Neuron (in vitro differentiated cells): ENCODE measurements at regions not wholly inside any gene's neighbourhood (a gene's known extent, or its start where the extent isn't known, plus 50 kb on each side); places are given as distances from the start of the nearest gene placed in this dataset.

Source experiments
- H2AFZ ChIP-seq: one replicate; pipeline ENCODE4 v1.6.1; 2013; ENCODE audit warnings: low read depth, mild to moderate bottlenecking, inconsistent platforms, low read length, moderate library complexity
- H3K27me3 ChIP-seq: one replicate; pipeline ENCODE4 v1.6.1; 2013; ENCODE audit warnings: low read length; ENCODE audit not compliant: insufficient read depth
- H3K36me3 ChIP-seq: one replicate; pipeline ENCODE4 v1.6.1; 2013; ENCODE audit warnings: low read length; ENCODE audit not compliant: insufficient read depth
- H3K4me1 ChIP-seq: one replicate; pipeline ENCODE4 v1.6.1; 2013; ENCODE audit warnings: low read length; ENCODE audit not compliant: insufficient read depth
- H3K4me3 ChIP-seq: 2 replicates; pipeline ENCODE4 v1.5.1; 2013; ENCODE audit warnings: mild to moderate bottlenecking, low read length, moderate library complexity
- H3K9me3 ChIP-seq: one replicate; pipeline ENCODE4 v1.6.1; 2013; ENCODE audit warnings: low read length

DNA sequence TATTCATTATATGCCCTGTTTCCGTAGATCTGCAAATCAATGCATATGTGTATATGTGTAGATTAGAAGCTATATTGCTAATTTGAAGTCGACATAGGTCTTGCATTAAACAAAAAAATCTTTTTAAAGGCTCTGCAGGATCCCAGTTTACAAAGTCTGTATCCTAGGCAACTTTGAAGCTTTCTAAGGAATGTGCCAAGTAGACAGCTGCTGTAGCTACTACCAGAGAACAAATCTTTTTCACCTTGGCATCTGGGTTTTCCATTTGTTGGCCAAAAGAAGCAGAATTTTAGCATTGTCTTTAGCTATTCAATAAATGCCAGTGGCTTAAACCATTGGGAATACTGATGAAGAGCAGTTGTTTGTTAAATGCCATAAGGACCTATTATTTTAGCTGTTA, 88.0 kb downstream of the NAA11 start:
- Histone ChIP-seq H3K36me3 (no peaks in the 10 kb centered on the region), H3K4me3 (no peak overlapping the region), H3K9me3 (no peaks in the 10 kb centered on the region), H2AFZ (no peak overlapping the region), H3K27me3 (no peaks in the 10 kb centered on the region), H3K4me1 (peaks cover 29% of the 10 kb centered on the region)

GRCh38 chr4:79236785-79237184, 89.1 kb downstream of the NAA11 start:
- no peak overlapping the region for H3K4me3 ChIP-seq
- H2AFZ ChIP-seq = no peak overlapping the region
- H3K4me1 ChIP-seq = peaks cover 32% of the 10 kb centered on the region
- no peaks in the 10 kb centered on the region for H3K27me3 ChIP-seq
- H3K9me3 ChIP-seq = no peaks in the 10 kb centered on the region
- no peaks in the 10 kb centered on the region for H3K36me3 ChIP-seq

- Histone ChIP-seq H3K4me3 (no peak overlapping the region), H3K4me1 (peaks cover 32% of the 10 kb centered on the region), H3K27me3 (no peaks in the 10 kb centered on the region), H3K36me3 (no peaks in the 10 kb centered on the region), H3K9me3 (no peaks in the 10 kb centered on the region), H2AFZ (no peak overlapping the region)
Measured at GRCh38 chr4:79235095-79235494, 90.8 kb downstream of the NAA11 start.

DNA sequence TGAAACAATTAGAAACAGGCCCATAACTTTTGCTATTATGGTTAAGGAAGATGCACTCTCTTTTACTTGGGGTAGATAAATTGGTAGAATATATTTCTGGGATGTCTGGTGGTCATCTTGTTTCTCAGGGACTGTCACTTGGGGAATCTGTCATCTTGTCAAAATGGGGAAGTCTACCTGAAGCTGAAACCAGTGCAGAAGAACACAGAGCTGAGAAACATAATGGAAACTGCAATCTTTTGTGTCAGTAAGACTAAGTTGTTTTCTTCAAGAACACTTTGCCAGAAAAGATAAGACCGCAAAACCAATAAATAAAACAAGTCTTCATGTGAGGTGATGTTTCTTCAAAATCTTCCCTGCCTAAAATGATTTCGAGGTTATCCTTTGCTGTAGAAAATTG, 92.0 kb downstream of the NAA11 start:
- H2AFZ ChIP-seq = no peak overlapping the region
- no peaks in the 10 kb centered on the region for H3K9me3 ChIP-seq
- H3K4me3 ChIP-seq = no peak overlapping the region
- peaks cover 27% of the 10 kb centered on the region for H3K4me1 ChIP-seq
- H3K36me3 ChIP-seq = no peaks in the 10 kb centered on the region
- H3K27me3 ChIP-seq = no peaks in the 10 kb centered on the region

DNA sequence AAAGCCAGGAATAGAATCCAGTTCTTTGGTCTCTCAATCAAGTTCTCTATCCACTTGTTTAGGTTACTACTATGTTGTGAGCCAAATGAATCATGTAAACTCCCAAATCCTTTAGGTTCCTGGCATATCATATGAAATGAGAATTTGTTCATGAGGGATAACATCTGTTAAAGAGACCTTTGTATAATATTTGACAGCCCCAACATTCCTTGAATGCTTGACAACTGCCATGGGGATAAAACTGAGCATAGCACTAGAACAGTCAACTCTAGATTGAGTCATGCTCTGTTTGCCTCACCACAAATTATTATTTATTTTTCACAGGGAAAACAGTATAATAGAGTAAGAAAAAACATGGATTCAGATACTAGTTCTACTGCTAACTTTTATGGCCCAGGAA, 93.3 kb downstream of the NAA11 start:
- no peak overlapping the region for H2AFZ ChIP-seq
- H3K4me3 ChIP-seq = no peak overlapping the region
- no peaks in the 10 kb centered on the region for H3K9me3 ChIP-seq
- no peaks in the 10 kb centered on the region for H3K36me3 ChIP-seq
- H3K4me1 ChIP-seq = peaks cover 15% of the 10 kb centered on the region
- H3K27me3 ChIP-seq = no peaks in the 10 kb centered on the region

- H2AFZ ChIP-seq = no peak overlapping the region
- no peaks in the 10 kb centered on the region for H3K27me3 ChIP-seq
- H3K9me3 ChIP-seq = no peaks in the 10 kb centered on the region
- peaks cover 3% of the 10 kb centered on the region for H3K4me1 ChIP-seq
- no peak overlapping the region for H3K4me3 ChIP-seq
- H3K36me3 ChIP-seq = no peaks in the 10 kb centered on the region
Measured at GRCh38 chr4:79227860-79228259, 98.0 kb downstream of the NAA11 start.

- H3K27me3 ChIP-seq = no peaks in the 10 kb centered on the region
Measured at GRCh38 chr4:79225360-79225759, 100.5 kb downstream of the NAA11 start.

GRCh38 chr4:79224777-79225104, 101.1 kb downstream of the NAA11 start:
- no peak overlapping the region for H3K4me3 ChIP-seq
- H3K27me3 ChIP-seq = no peaks in the 10 kb centered on the region
- H3K36me3 ChIP-seq = no peaks in the 10 kb centered on the region
- no peaks in the 10 kb centered on the region for H3K4me1 ChIP-seq
- H3K9me3 ChIP-seq = no peaks in the 10 kb centered on the region
- H2AFZ ChIP-seq = no peak overlapping the region

More at GRCh38 chr4:79225360-79225759, 100.5 kb downstream of the NAA11 start:
- H3K4me1 ChIP-seq = no peaks in the 10 kb centered on the region
- H3K9me3 ChIP-seq = no peaks in the 10 kb centered on the region
- H3K36me3 ChIP-seq = no peaks in the 10 kb centered on the region
- H3K4me3 ChIP-seq = no peak overlapping the region
- no peak overlapping the region for H2AFZ ChIP-seq

GRCh38 chr4:79223993-79224776, 101.7 kb downstream of the NAA11 start:
- H2AFZ ChIP-seq = no peak overlapping the region
- no peaks in the 10 kb centered on the region for H3K9me3 ChIP-seq
- no peaks in the 10 kb centered on the region for H3K27me3 ChIP-seq
- no peak overlapping the region for H3K4me3 ChIP-seq
- no peaks in the 10 kb centered on the region for H3K4me1 ChIP-seq
- no peaks in the 10 kb centered on the region for H3K36me3 ChIP-seq

- peaks cover 2% of the 10 kb centered on the region for H3K9me3 ChIP-seq
- no peaks in the 10 kb centered on the region for H3K36me3 ChIP-seq
- H3K4me1 ChIP-seq = peaks cover 8% of the 10 kb centered on the region
- no peak overlapping the region for H3K4me3 ChIP-seq
- no peaks in the 10 kb centered on the region for H3K27me3 ChIP-seq
- no peak overlapping the region for H2AFZ ChIP-seq
Measured at GRCh38 chr4:79217025-79217424, 108.8 kb downstream of the NAA11 start.

GRCh38 chr4:79213702-79214101, 112.2 kb downstream of the NAA11 start:
- Histone ChIP-seq H3K9me3 (peaks cover 2% of the 10 kb centered on the region), H3K4me3 (no peak overlapping the region), H2AFZ (no peak overlapping the region), H3K36me3 (no peaks in the 10 kb centered on the region), H3K27me3 (no peaks in the 10 kb centered on the region), H3K4me1 (peaks cover 8% of the 10 kb centered on the region)

- Histone ChIP-seq H3K4me3 (no peak overlapping the region), H2AFZ (no peak overlapping the region), H3K4me1 (peaks cover 8% of the 10 kb centered on the region), H3K27me3 (no peaks in the 10 kb centered on the region), H3K36me3 (no peaks in the 10 kb centered on the region), H3K9me3 (peaks cover 2% of the 10 kb centered on the region)
Measured at GRCh38 chr4:79213010-79213409, 112.9 kb downstream of the NAA11 start.

GRCh38 chr4:79212311-79212710, 113.5 kb downstream of the NAA11 start:
- Histone ChIP-seq H3K4me1 (peaks cover 6% of the 10 kb centered on the region), H3K27me3 (no peaks in the 10 kb centered on the region), H3K4me3 (no peak overlapping the region), H3K9me3 (peaks cover 2% of the 10 kb centered on the region), H3K36me3 (no peaks in the 10 kb centered on the region), H2AFZ (no peak overlapping the region)

- no peaks in the 10 kb centered on the region for H3K27me3 ChIP-seq
- H3K36me3 ChIP-seq = no peaks in the 10 kb centered on the region
- no peak overlapping the region for H2AFZ ChIP-seq
- no peaks in the 10 kb centered on the region for H3K4me1 ChIP-seq
- peaks cover 3% of the 10 kb centered on the region for H3K9me3 ChIP-seq
- no peak overlapping the region for H3K4me3 ChIP-seq
Measured at GRCh38 chr4:79211490-79211889, 114.4 kb downstream of the NAA11 start.
